Tibial nerve (tissue), 4 donors: ENCODE measurements at regions not wholly inside any gene's neighbourhood (a gene's known extent, or its start where the extent isn't known, plus 50 kb on each side); places are given as distances from the start of the nearest gene placed in this dataset.

ENCODE experiments used
- DNase-seq, 2 donors: peaks; one replicate each; pipeline ENCODE4 v3.0.0-alpha.2; 2019; ENCODE audit warnings: low spot score in 2 of 2
- H3K27ac ChIP-seq, 4 donors: fragments of 200-600 bp; sonication (generic) in 3 of 4; one replicate each; pipeline ENCODE4 v1.5.1; 2017 to 2019; ENCODE audit warnings: mild to moderate bottlenecking in 1 of 4
- H3K27me3 ChIP-seq, 2 donors: fragments of 200-600 bp; sonication (generic) in 1 of 2; one replicate each; pipeline versions ENCODE4 v1.5.1 to v1.6.0; 2017 to 2019
- H3K36me3 ChIP-seq, 3 donors: fragments of 200-600 bp; sonication (generic); one replicate each; pipeline ENCODE4 v1.5.1; 2018 to 2019
- H3K4me1 ChIP-seq, 4 donors: fragments of 200-600 bp; sonication (generic) in 3 of 4; one replicate each; pipeline ENCODE4 v1.5.1; 2017 to 2019
- H3K4me3 ChIP-seq, 4 donors: fragments of 200-600 bp; sonication (generic) in 3 of 4; one replicate each; pipeline ENCODE4 v1.5.1; 2017 to 2019; ENCODE audit warnings: mild to moderate bottlenecking in 1 of 4, moderate library complexity in 1 of 4
- H3K9me3 ChIP-seq, 4 donors: fragments of 200-600 bp; sonication (generic) in 3 of 4; one replicate each; pipeline ENCODE4 v1.5.1; 2017 to 2019
- EP300 ChIP-seq, 2 donors: sonication (generic); formaldehyde crosslinking; IDR thresholded peaks; one replicate each; pipeline ENCODE4 v1.6.1; 2017; ENCODE audit warnings: antibody characterized with exemption in 2 of 2, mild to moderate bottlenecking in 1 of 2
- POLR2A ChIP-seq, 2 donors: fragments of 450-650 bp; IDR thresholded peaks; one replicate each; pipeline ENCODE4 v1.6.1; 2017; ENCODE audit warnings: antibody characterized with exemption in 2 of 2, mild to moderate bottlenecking in 2 of 2, moderate library complexity in 2 of 2
- WGBS, 2 donors: methylation state at CpG; one replicate each; pipeline ENCODE4 v1.1.5; 2018; 5-methylcytosine and 5-hydroxymethylcytosine counted together
- TF ChIP-seq, protein P1 (sequence below), 5 experiments: fragments of 200-600 bp in 3 of 5; fragments of 450-650 bp in 2 of 5; sonication (generic) in 3 of 5; IDR thresholded peaks; one replicate each; pipeline ENCODE4 v1.5.1; 2016 to 2019; ENCODE audit warnings: antibody characterized with exemption in 5 of 5, mild to moderate bottlenecking in 3 of 5, moderate library complexity in 2 of 5

DNA sequence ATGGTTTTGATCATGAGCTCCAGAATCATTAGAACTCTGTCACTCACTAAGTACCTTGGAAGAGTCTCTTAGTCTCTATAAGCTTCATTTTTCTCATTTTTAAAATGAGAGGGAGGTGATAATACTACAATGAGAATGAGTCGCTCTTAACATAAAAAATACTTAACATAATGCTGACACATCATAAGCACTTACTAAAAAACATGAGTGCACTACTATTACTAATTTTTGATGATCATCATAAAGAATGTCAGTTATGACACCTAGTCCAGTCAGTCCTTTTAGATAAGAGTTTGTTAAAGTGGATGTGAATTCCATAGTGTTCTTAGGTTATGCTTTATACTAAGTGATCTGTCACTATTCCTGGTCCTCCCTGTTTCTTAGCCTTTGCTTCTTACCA is 200.4 kb upstream of the SLC24A2 start:
- no peaks in the 10 kb centered on the region for H3K27me3 ChIP-seq
- TF ChIP-seq EP300 (IDR thresholded peaks at IDR 0.05) (no peak), POLR2A (IDR thresholded peaks at IDR 0.05) (no peak)
- DNase-seq = no peak
- H3K4me3 ChIP-seq = no peak overlapping the region
- no peaks in the 10 kb centered on the region for H3K9me3 ChIP-seq
- no peaks in the 10 kb centered on the region for H3K36me3 ChIP-seq
- H3K27ac ChIP-seq = no peak overlapping the region
- H3K4me1 ChIP-seq = peaks cover 0 to 4% (median 0%) of the 10 kb centered on the region in 4 donors
- 92 to 98% methylated on average over 1 of the region's 1 CpG for WGBS, 2 donors

- no peaks in the 10 kb centered on the region for H3K36me3 ChIP-seq
- TF ChIP-seq EP300 (IDR thresholded peaks at IDR 0.05) (no peak), POLR2A (IDR thresholded peaks at IDR 0.05) (no peak)
- TF ChIP-seq, protein P1, sequence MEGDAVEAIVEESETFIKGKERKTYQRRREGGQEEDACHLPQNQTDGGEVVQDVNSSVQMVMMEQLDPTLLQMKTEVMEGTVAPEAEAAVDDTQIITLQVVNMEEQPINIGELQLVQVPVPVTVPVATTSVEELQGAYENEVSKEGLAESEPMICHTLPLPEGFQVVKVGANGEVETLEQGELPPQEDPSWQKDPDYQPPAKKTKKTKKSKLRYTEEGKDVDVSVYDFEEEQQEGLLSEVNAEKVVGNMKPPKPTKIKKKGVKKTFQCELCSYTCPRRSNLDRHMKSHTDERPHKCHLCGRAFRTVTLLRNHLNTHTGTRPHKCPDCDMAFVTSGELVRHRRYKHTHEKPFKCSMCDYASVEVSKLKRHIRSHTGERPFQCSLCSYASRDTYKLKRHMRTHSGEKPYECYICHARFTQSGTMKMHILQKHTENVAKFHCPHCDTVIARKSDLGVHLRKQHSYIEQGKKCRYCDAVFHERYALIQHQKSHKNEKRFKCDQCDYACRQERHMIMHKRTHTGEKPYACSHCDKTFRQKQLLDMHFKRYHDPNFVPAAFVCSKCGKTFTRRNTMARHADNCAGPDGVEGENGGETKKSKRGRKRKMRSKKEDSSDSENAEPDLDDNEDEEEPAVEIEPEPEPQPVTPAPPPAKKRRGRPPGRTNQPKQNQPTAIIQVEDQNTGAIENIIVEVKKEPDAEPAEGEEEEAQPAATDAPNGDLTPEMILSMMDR (IDR thresholded peaks at IDR 0.05) = no peak
- H3K4me1 ChIP-seq = peaks cover 0 to 4% (median 0%) of the 10 kb centered on the region in 4 donors
- H3K27ac ChIP-seq = no peak overlapping the region
- 15 to 30% methylated on average over 2 of the region's 2 CpGs for WGBS, 2 donors
- H3K9me3 ChIP-seq = peaks cover 0 to 1% (median 0%) of the 10 kb centered on the region in 4 donors
- no peaks in the 10 kb centered on the region for H3K27me3 ChIP-seq
- H3K4me3 ChIP-seq = no peak overlapping the region
- DNase-seq = no peak
Observed at GRCh38 chr9:19988281-19988680, 199.4 kb upstream of the SLC24A2 start.

DNA sequence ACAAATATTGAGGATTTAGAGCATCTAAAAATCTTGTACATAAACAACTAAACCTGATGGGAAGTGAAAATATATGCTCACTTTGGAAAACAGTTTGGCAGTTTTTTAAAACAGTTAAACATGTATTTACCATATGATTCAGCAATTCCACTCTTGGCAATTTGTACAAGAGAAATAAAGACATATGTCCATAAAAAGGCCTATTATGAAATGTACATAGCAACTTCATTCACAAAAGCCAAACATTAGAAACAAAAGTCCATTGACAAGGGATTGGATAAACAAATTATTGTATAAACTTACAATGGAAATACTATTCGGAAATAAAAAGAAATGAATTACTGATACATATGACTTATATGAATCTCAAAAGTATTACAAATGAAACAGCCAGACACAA is 196.2 kb upstream of the SLC24A2 start:
- TF ChIP-seq EP300 (IDR thresholded peaks at IDR 0.05) (no peak), POLR2A (IDR thresholded peaks at IDR 0.05) (no peak)
- TF ChIP-seq, protein P1 (IDR thresholded peaks at IDR 0.05) = no peak
- no peaks in the 10 kb centered on the region for H3K27me3 ChIP-seq
- H3K9me3 ChIP-seq = peaks cover 0 to 3% (median 0%) of the 10 kb centered on the region in 4 donors
- 40 to 57% methylated on average over 1 of the region's 1 CpG for WGBS, 2 donors
- H3K4me1 ChIP-seq = peaks cover 0 to 4% (median 0%) of the 10 kb centered on the region in 4 donors
- H3K36me3 ChIP-seq = no peaks in the 10 kb centered on the region
- DNase-seq = no peak
- no peak overlapping the region for H3K27ac ChIP-seq
- H3K4me3 ChIP-seq = no peak overlapping the region

- DNase-seq = no peak
- no peak overlapping the region for H3K4me3 ChIP-seq
- no peaks in the 10 kb centered on the region for H3K36me3 ChIP-seq
- no peaks in the 10 kb centered on the region for H3K27me3 ChIP-seq
- H3K4me1 ChIP-seq = no peaks in the 10 kb centered on the region
- H3K9me3 ChIP-seq = no peaks in the 10 kb centered on the region
- TF ChIP-seq EP300 (IDR thresholded peaks at IDR 0.05) = no peak
- no peak overlapping the region for H3K27ac ChIP-seq
Observed at GRCh38 chr9:19976226-19976625, 187.4 kb upstream of the SLC24A2 start.

DNA sequence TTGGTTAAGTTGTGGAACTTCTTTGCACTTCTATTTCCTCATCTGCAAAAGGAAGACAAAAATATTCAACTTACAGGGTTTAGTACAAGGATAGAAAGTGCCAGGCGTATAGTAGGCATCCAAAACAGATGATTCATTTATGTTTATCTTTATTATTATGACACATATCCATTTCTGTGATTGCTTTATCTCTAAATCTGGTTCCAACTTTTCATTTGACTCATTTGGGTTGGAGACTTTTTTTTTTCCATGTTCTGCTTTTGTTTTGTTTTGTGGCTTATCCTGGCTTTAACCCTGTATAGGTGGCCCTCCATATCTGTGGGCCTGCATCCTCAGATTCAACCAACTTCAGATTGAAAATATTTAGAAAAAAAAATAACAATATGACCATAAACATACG is 186.7 kb upstream of the SLC24A2 start:
- no peak overlapping the region for H3K4me3 ChIP-seq
- H3K27me3 ChIP-seq = no peaks in the 10 kb centered on the region
- TF ChIP-seq POLR2A (IDR thresholded peaks at IDR 0.05) (no peak), EP300 (IDR thresholded peaks at IDR 0.05) (no peak)
- TF ChIP-seq, protein P1 (IDR thresholded peaks at IDR 0.05) = no peak
- H3K9me3 ChIP-seq = no peaks in the 10 kb centered on the region
- no peaks in the 10 kb centered on the region for H3K36me3 ChIP-seq
- DNase-seq = no peak
- 73 to 85% methylated on average over 2 of the region's 2 CpGs for WGBS, 2 donors
- no peak overlapping the region for H3K27ac ChIP-seq
- no peaks in the 10 kb centered on the region for H3K4me1 ChIP-seq

GRCh38 chr9:19969721-19970120 is 180.9 kb upstream of the SLC24A2 start:
- H3K27me3 ChIP-seq = no peaks in the 10 kb centered on the region
- TF ChIP-seq EP300 (IDR thresholded peaks at IDR 0.05) (no peak), POLR2A (IDR thresholded peaks at IDR 0.05) (no peak)
- TF ChIP-seq, protein P1 (IDR thresholded peaks at IDR 0.05) = no peak
- H3K4me1 ChIP-seq = no peaks in the 10 kb centered on the region

More at GRCh38 chr9:19969721-19970120, 180.9 kb upstream of the SLC24A2 start:
- no peaks in the 10 kb centered on the region for H3K36me3 ChIP-seq
- no peaks in the 10 kb centered on the region for H3K9me3 ChIP-seq
- no peak overlapping the region for H3K4me3 ChIP-seq
- no peak for DNase-seq
- no peak overlapping the region for H3K27ac ChIP-seq
